GM23338 (cell line): ENCODE measurements at regions not wholly inside any gene's neighbourhood (a gene's known extent, or its start where the extent isn't known, plus 50 kb on each side); places are given as distances from the start of the nearest gene placed in this dataset.

Experiments used
- CREB1 ChIP-seq: fragments of 250-450 bp; sonication (Bioruptor Pico); IDR thresholded peaks from 2 replicates; pipeline ENCODE4 v1.5.0; 2020; ENCODE audit warnings: low read depth, mild to moderate bottlenecking, moderate library complexity
- CTCF ChIP-seq, 2 experiments: fragments of 200-600 bp in 1 of 2; sonication (generic) in 1 of 2; conservative IDR thresholded peaks; 2 replicates each; pipeline versions ENCODE4 v1.5.1 to v1.6.1; 2016 to 2017; ENCODE audit warnings: antibody characterized with exemption in 2 of 2, low read depth in 2 of 2, mild to moderate bottlenecking in 2 of 2, moderate library complexity in 1 of 2
- ETS1 ChIP-seq: IDR thresholded peaks from 2 replicates; pipeline ENCODE4 v1.6.1; 2016; ENCODE audit warnings: antibody characterized with exemption
- EZH2 ChIP-seq: fragments of 200-600 bp; sonication (generic); IDR thresholded peaks from one replicate; pipeline ENCODE4 v1.8.0; 2017; ENCODE audit warnings: antibody characterized with exemption, mild to moderate bottlenecking, low read depth; ENCODE audit not compliant: unreplicated experiment
- EZH2phosphoT487 ChIP-seq: fragments of 200-600 bp; sonication (generic); IDR thresholded peaks from one replicate; pipeline ENCODE4 v1.8.1; 2018; ENCODE audit warnings: antibody characterized with exemption; ENCODE audit not compliant: unreplicated experiment
- JUNB ChIP-seq: IDR thresholded peaks from one replicate; pipeline ENCODE4 v1.6.1; 2016; ENCODE audit warnings: antibody characterized with exemption; ENCODE audit not compliant: unreplicated experiment
- NANOG ChIP-seq: IDR thresholded peaks from 2 replicates; pipeline ENCODE4 v1.6.1; 2016; ENCODE audit warnings: antibody characterized with exemption, borderline replicate concordance
- POLR2AphosphoS5 ChIP-seq: IDR thresholded peaks from 2 replicates; pipeline ENCODE4 v1.6.1; 2016; ENCODE audit warnings: antibody characterized with exemption, low read depth
- STAT1 ChIP-seq: IDR thresholded peaks from one replicate; pipeline ENCODE4 v1.6.1; 2016; ENCODE audit warnings: antibody characterized with exemption; ENCODE audit not compliant: unreplicated experiment
- ZNF114 ChIP-seq: fragments of 250-450 bp; sonication (Bioruptor Pico); IDR thresholded peaks from 2 replicates; pipeline ENCODE4 v1.5.0; 2020; ENCODE audit warnings: mild to moderate bottlenecking, moderate library complexity
- ZNF331 ChIP-seq: fragments of 250-450 bp; sonication (Bioruptor Pico); IDR thresholded peaks from 2 replicates; pipeline ENCODE4 v1.5.0; 2020; ENCODE audit warnings: low read depth, mild to moderate bottlenecking, moderate library complexity
- ZNF462 ChIP-seq: fragments of 250-450 bp; sonication (Bioruptor Pico); IDR thresholded peaks from 2 replicates; pipeline ENCODE4 v1.5.0; 2020; ENCODE audit warnings: mild to moderate bottlenecking, moderate library complexity
- TF ChIP-seq, protein P1 (sequence below): IDR thresholded peaks from one replicate; pipeline ENCODE4 v1.6.1; 2018; ENCODE audit warnings: antibody characterized with exemption; ENCODE audit not compliant: unreplicated experiment

DNA sequence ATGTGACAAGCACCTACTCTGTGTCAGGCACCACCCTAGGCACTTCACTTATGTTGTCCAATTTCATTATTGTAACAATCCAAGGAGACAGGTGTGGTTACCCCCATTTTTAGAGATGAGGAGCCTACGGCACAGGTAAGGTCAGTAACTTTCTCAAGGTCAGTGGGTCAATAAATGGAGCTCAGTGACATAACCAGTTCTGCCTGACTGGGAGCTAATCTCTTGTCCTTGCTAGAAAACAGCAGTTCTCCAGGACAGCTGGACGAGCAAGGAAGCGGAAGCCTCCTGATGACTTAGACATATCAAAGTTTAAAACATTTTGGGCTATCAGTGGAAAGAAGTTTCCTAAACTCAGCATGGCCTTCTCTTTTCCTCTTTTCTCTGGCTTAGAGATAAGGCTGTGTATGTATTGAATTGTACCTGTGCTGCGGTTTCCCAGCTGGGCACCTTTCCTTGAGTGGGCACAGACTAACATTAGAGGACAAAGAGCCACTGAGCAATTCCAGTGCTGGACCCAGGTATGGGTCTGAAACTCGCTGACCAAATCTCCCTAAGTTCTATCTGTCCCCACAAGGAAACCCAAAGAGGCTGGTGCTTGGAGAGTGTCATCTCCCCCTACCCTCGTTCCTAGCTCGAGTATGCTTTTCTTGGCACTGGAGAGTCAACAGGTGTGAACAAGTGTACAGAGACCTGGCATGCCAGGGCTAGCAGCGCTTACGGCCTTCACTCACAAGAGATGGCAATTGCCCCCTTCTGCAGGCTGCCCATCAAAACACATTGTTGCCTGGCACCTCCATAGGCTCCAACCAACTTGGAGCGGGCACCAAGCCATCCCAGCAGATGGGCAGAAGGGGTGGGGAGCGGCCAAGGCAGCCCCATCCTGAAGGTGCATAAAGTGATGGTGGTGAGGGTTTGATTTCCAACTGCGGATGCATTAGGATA is 456.1 kb upstream of the PROX1 start:
- TF ChIP-seq JUNB (no peak), CTCF (conservative IDR thresholded peaks at IDR 0.05; ENCODE audit: low read depth in 2 of 2) (no peak), EZH2phosphoT487 (no peak), POLR2AphosphoS5 (no peak), EZH2 (no peak), CREB1 (CRISPR knock-in tag) (no peak), NANOG (no peak), ZNF331 (CRISPR knock-in tag) (no peak), ETS1 (no peak), STAT1 (no peak), ZNF114 (CRISPR knock-in tag) (no peak), ZNF462 (CRISPR knock-in tag) (no peak)
- TF ChIP-seq, protein P1, sequence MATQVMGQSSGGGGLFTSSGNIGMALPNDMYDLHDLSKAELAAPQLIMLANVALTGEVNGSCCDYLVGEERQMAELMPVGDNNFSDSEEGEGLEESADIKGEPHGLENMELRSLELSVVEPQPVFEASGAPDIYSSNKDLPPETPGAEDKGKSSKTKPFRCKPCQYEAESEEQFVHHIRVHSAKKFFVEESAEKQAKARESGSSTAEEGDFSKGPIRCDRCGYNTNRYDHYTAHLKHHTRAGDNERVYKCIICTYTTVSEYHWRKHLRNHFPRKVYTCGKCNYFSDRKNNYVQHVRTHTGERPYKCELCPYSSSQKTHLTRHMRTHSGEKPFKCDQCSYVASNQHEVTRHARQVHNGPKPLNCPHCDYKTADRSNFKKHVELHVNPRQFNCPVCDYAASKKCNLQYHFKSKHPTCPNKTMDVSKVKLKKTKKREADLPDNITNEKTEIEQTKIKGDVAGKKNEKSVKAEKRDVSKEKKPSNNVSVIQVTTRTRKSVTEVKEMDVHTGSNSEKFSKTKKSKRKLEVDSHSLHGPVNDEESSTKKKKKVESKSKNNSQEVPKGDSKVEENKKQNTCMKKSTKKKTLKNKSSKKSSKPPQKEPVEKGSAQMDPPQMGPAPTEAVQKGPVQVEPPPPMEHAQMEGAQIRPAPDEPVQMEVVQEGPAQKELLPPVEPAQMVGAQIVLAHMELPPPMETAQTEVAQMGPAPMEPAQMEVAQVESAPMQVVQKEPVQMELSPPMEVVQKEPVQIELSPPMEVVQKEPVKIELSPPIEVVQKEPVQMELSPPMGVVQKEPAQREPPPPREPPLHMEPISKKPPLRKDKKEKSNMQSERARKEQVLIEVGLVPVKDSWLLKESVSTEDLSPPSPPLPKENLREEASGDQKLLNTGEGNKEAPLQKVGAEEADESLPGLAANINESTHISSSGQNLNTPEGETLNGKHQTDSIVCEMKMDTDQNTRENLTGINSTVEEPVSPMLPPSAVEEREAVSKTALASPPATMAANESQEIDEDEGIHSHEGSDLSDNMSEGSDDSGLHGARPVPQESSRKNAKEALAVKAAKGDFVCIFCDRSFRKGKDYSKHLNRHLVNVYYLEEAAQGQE = no peak
